Activated CD4-positive, alpha-beta T cell treated with anti-CD3 and anti-CD28 coated beads, Interleukin-2, amount 50 U/mL, for 16 hours (primary cell): ENCODE measurements at regions not wholly inside any gene's neighbourhood (a gene's known extent, or its start where the extent isn't known, plus 50 kb on each side); places are given as distances from the start of the nearest gene placed in this dataset.
"Not testable (repeated sequence)": the region's sequence is repeated elsewhere in the genome, so short reads cannot be mapped to it uniquely, and the experiment has no call there.

Experiments used
- DNase-seq: peaks from one replicate; pipeline ENCODE4 v3.0.0-alpha.2; 2020

- DNase-seq, result no peak
Measured at GRCh38 chr18:73381016-73381698, 513.4 kb upstream of the NETO1 start.

- DNase-seq, result no peak
Measured at GRCh38 chr18:73366713-73367112, 498.9 kb upstream of the NETO1 start.

- DNase-seq, result no peak
Measured at GRCh38 chr18:73365018-73365417, 497.2 kb upstream of the NETO1 start.

- DNase-seq, result no peak
Measured at GRCh38 chr18:73355121-73355520, 487.3 kb upstream of the NETO1 start.

GRCh38 chr18:73352546-73352945 lies 484.8 kb upstream of the NETO1 start:
- no peak for DNase-seq

- DNase-seq, result no peak
Measured at GRCh38 chr18:73340135-73340977, 472.6 kb upstream of the NETO1 start.

- DNase-seq, result no peak
Measured at GRCh38 chr18:73331212-73331772, 463.5 kb upstream of the NETO1 start.

GRCh38 chr18:73330106-73330505 lies 462.3 kb upstream of the NETO1 start:
- DNase-seq, result not testable (repeated sequence)

- not testable (repeated sequence) for DNase-seq
Measured at GRCh38 chr18:73324187-73324831, 456.5 kb upstream of the NETO1 start.

- DNase-seq, result no peak
Measured at GRCh38 chr18:73318739-73319479, 451.1 kb upstream of the NETO1 start.

GRCh38 chr18:73316513-73316912 lies 448.7 kb upstream of the NETO1 start:
- no peak for DNase-seq

- DNase-seq, result no peak
Measured at GRCh38 chr18:73315381-73315780, 447.6 kb upstream of the NETO1 start.

GRCh38 chr18:73313476-73313875 lies 445.7 kb upstream of the NETO1 start:
- no peak for DNase-seq

GRCh38 chr18:73296686-73297085 lies 428.9 kb upstream of the NETO1 start:
- no peak for DNase-seq

- no peak for DNase-seq
Measured at GRCh38 chr18:73292156-73292555, 424.4 kb upstream of the NETO1 start.

- DNase-seq, result no peak
Measured at GRCh38 chr18:73288813-73289212, 421.0 kb upstream of the NETO1 start.

GRCh38 chr18:73286584-73286983 lies 418.8 kb upstream of the NETO1 start:
- DNase-seq, result no peak

- DNase-seq, result no peak
Measured at GRCh38 chr18:73283788-73284187, 416.0 kb upstream of the NETO1 start.

GRCh38 chr18:73283032-73283431 lies 415.2 kb upstream of the NETO1 start:
- no peak for DNase-seq

- no peak for DNase-seq
Measured at GRCh38 chr18:73279498-73279897, 411.7 kb upstream of the NETO1 start.

GRCh38 chr18:73274812-73275621 lies 407.2 kb upstream of the NETO1 start:
- DNase-seq, result no peak
